ENCODE measurements at regions not wholly inside any gene's neighbourhood (a gene's known extent, or its start where the extent isn't known, plus 50 kb on each side); places are given as distances from the start of the nearest gene placed in this dataset.
"Not testable (repeated sequence)": the region's sequence is repeated elsewhere in the genome, so short reads cannot be mapped to it uniquely, and the experiment has no call there.

GRCh38 chr1:3989465-3989864, 89.4 kb upstream of the C1orf174 start:
- no peak for DNase-seq (ENCODE audit: low read depth in 2 of 3, low spot score in 2 of 3)

DNA sequence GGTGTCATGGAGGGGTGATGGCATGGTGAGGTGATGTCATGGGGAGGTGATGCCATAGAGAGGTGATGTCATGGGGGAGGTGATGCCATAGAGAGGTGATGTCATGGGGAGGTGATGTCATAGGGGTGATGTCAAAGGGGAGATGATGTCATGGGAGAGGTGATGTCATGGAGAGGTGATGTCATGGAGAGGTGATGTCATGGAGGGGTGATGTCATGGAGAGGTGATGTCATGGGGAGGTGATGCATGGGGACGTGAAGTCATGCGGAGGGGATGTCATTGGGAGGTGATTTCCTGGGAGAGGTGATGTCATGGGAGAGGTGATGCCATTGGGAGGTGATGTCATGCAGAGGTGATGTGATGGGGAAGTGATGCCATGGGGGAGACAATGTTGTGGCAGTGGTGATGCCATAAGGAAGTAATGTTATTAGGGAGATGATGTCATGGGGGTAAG, 92.1 kb upstream of the C1orf174 start:
- peak in 1 of 3 experiments; percentile 14 for DNase-seq (ENCODE audit: low read depth in 2 of 3, low spot score in 2 of 3)

- DNase-seq (ENCODE audit: low read depth in 2 of 3, low spot score in 2 of 3): no peak
Observed at GRCh38 chr1:3992746-3993145, 92.7 kb upstream of the C1orf174 start.

- DNase-seq (ENCODE audit: low read depth in 2 of 3, low spot score in 2 of 3): no peak
Observed at GRCh38 chr1:3993619-3994375, 93.7 kb upstream of the C1orf174 start.

GRCh38 chr1:3995141-3995780, 95.2 kb upstream of the C1orf174 start:
- DNase-seq (ENCODE audit: low read depth in 2 of 3, low spot score in 2 of 3): no peak

GRCh38 chr1:3996846-3997705, 97.0 kb upstream of the C1orf174 start:
- no peak for DNase-seq (ENCODE audit: low read depth in 2 of 3, low spot score in 2 of 3)

- no peak for DNase-seq (ENCODE audit: low read depth in 2 of 3, low spot score in 2 of 3)
Observed at GRCh38 chr1:3998086-3998485, 98.0 kb upstream of the C1orf174 start.

- not testable (repeated sequence) for DNase-seq (ENCODE audit: low read depth in 2 of 3, low spot score in 2 of 3)
Observed at GRCh38 chr1:3999514-3999913, 99.4 kb upstream of the C1orf174 start.

DNA sequence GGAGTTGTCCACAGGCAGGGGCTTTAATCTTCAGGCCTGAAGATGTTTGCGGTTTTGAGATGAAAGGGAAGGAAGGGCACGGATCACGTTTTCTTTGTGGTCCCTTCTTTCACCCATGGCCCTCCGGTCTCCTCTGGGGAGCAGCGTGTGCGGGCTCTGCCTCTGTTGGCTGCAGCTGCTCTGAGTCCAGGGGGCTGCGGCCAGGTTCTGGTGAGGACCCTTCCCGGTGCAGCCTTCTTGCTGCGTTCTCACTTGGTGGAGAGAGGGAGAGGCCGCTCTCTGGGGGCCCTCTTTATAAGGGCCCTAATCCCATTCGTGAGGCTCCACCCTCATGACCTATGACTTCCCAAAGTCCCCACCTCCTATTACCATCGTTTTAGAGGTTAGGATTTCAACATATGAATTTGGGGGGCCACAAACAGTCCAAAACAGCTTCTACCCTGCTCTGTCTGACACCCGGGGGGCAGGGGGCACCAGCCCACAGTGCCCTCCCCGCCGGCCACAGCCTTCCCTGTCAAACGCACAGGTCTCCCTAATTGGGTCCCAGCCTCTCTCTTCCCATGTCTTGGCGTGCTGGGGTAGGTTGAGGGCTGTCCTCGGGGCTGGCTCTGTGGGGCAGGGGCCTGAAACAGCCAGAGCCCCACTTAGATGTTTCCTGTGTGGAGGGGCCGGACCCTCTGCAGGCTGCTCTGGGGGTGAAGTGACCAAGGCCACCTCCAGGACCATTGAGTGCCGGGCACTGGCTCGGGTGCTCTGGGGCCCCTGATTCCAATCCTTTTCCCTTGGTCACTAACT, 100.1 kb upstream of the C1orf174 start:
- DNase-seq (ENCODE audit: low read depth in 2 of 3, low spot score in 2 of 3): no peak

DNA sequence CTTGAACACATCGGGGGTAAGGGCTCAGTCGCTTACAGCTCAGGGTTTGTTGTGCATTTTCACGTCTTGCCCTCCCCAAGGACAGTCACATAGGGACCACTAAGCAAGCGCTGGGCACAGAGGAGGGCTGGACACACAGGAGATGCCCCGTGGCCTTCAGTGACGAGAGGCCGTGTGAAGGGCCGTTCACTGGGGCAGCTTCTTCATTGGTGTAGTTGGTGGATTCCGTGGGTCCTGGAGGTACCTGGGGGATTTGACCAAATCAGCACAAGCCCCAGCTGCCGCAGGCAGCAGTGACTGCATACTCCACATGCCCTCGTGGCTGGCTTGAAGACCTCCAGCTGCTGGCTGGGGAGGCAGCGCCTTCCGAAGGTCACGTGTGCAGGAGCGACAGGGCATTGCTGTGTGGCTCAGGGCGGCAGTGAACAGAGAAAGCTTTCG, 100.8 kb upstream of the C1orf174 start:
- no peak for DNase-seq (ENCODE audit: low read depth in 2 of 3, low spot score in 2 of 3)

DNA sequence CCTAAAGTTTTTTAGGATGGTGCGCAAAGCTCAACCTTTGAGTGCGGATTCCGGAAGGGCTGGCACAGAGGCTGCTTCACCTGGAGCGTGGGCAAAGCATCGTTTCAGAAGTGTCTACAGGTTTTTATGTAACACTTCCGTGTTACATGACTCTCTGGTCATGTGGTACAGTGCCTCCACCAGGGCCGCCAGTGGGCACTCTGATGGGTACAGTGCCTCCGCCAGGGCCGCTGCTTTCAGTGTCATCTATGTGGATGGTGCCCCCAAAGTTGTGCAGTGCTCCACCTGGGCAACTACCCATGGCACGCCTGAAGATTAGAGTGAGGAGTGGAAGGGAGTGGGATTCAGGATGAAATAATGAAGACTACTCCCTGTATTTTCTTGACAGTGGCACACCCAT, 101.4 kb upstream of the C1orf174 start:
- no peak for DNase-seq (ENCODE audit: low read depth in 2 of 3, low spot score in 2 of 3)

DNA sequence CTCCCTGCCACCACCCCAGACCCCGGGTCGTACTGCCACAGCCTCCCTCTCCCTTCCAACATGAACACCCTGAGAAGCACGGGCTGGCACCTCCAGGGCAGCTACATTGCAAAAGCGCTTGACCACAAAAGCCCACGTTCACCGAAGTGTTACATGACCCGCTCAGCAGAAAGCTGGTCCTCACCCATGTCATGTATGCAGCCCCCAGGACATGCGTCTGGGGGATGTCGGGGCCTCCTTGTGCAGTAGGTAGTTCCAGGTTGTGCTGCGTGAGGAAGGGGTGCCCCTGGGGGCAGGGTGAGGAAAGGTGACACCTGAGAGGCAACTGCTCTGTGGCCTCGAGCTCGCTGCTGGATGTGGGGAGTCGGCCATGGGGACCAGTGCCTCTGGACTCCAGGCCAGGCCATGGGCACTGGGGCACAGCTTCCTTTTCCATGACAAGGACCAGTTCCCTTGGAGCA, 102.0 kb upstream of the C1orf174 start:
- DNase-seq (ENCODE audit: low read depth in 2 of 3, low spot score in 2 of 3): no peak

- no peak for DNase-seq (ENCODE audit: low read depth in 2 of 3, low spot score in 2 of 3)
Observed at GRCh38 chr1:4002741-4003140, 102.7 kb upstream of the C1orf174 start.

- no peak for DNase-seq (ENCODE audit: low read depth in 2 of 3, low spot score in 2 of 3)
Observed at GRCh38 chr1:4003846-4004505, 103.9 kb upstream of the C1orf174 start.

GRCh38 chr1:4004635-4005430, 104.8 kb upstream of the C1orf174 start:
- no peak for DNase-seq (ENCODE audit: low read depth in 2 of 3, low spot score in 2 of 3)

DNA sequence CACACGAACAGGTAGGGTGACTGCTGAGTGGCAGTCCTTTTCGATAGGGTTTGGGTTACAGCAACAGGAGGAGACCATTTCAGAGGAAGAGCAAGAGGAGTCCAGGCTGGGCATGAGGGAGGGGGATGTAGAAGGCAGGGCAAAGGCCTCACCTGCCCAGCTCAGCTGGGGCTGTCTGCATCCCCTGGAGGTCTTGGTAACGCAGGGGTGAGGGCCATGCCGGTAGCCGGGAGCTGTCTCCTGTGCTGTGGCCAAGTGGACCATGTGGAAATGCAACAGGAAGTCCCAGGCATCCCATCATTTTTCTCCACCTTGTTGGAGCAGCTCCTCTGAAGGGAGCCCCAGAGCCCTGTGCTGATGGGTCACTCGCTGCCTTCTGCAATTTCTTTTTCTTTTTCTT, 105.4 kb upstream of the C1orf174 start:
- DNase-seq (ENCODE audit: low read depth in 2 of 3, low spot score in 2 of 3): no peak

- no peak for DNase-seq (ENCODE audit: low read depth in 2 of 3, low spot score in 2 of 3)
Observed at GRCh38 chr1:4006676-4007374, 106.8 kb upstream of the C1orf174 start.

GRCh38 chr1:4010284-4010683, 110.2 kb upstream of the C1orf174 start:
- DNase-seq (ENCODE audit: low read depth in 2 of 3, low spot score in 2 of 3): no peak
